H1 (cell line): ENCODE measurements at regions not wholly inside any gene's neighbourhood (a gene's known extent, or its start where the extent isn't known, plus 50 kb on each side); places are given as distances from the start of the nearest gene placed in this dataset.

Experiments used
- CTCF ChIP-seq, 3 experiments: IDR thresholded peaks; 1 replicate in 2 of 3; 2 replicates in 1 of 3; pipeline versions ENCODE4 v1.5.1 to v1.6.1; 2011; ENCODE audit warnings: low read length in 3 of 3, mild to moderate bottlenecking in 3 of 3, inconsistent platforms in 2 of 3, low read depth in 1 of 3, moderate library complexity in 1 of 3; ENCODE audit not compliant: insufficient read depth in 1 of 3; ENCODE audit errors: control extremely low read depth in 1 of 3

GRCh38 chr4:62940229-62940628 lies 1469.0 kb downstream of the TECRL start (continued):
- no peak for TF ChIP-seq CTCF (IDR thresholded peaks at IDR 0.05; ENCODE audit: control extremely low read depth in 1 of 3, insufficient read depth in 1 of 3, low read depth in 1 of 3, low read length in 3 of 3)
